ENCODE measurements at regions not wholly inside any gene's neighbourhood (a gene's known extent, or its start where the extent isn't known, plus 50 kb on each side); places are given as distances from the start of the nearest gene placed in this dataset.

DNA sequence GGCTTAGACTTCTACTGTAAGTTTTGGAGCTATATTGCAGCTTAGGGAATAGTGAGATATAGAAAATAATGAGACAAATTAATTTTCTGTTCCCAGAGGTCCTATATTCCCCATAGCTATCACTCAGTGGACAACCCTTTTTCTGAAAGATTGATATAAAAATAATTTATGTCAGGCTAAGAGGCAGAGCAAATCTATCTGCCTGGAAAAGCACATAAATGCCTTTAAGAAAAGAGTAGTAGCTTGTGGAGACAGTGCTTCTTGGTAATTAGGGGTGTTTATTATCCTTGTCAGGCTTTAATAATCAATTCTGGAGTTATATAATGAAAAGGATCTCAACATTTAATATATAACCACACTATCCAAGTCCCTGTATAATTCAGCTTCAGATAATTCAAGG is 1162.8 kb upstream of the PCDH20 start:
- no peak for TF ChIP-seq EZH2phosphoT487 (conservative IDR thresholded peaks at IDR 0.05; ENCODE audit: low read length)
- TF ChIP-seq, protein P1, sequence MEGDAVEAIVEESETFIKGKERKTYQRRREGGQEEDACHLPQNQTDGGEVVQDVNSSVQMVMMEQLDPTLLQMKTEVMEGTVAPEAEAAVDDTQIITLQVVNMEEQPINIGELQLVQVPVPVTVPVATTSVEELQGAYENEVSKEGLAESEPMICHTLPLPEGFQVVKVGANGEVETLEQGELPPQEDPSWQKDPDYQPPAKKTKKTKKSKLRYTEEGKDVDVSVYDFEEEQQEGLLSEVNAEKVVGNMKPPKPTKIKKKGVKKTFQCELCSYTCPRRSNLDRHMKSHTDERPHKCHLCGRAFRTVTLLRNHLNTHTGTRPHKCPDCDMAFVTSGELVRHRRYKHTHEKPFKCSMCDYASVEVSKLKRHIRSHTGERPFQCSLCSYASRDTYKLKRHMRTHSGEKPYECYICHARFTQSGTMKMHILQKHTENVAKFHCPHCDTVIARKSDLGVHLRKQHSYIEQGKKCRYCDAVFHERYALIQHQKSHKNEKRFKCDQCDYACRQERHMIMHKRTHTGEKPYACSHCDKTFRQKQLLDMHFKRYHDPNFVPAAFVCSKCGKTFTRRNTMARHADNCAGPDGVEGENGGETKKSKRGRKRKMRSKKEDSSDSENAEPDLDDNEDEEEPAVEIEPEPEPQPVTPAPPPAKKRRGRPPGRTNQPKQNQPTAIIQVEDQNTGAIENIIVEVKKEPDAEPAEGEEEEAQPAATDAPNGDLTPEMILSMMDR (IDR thresholded peaks at IDR 0.05; ENCODE audit: insufficient read depth, low read length, poor library complexity, severe bottlenecking): no peak

Measured in SU-DHL-6 (cell line).